Tibial nerve (tissue), 4 donors: ENCODE measurements at regions not wholly inside any gene's neighbourhood (a gene's known extent, or its start where the extent isn't known, plus 50 kb on each side); places are given as distances from the start of the nearest gene placed in this dataset.

Experiments
- DNase-seq, 2 donors: peaks; one replicate each; pipeline ENCODE4 v3.0.0-alpha.2; 2019; ENCODE audit warnings: low spot score in 2 of 2
- H3K27ac ChIP-seq, 4 donors: fragments of 200-600 bp; sonication (generic) in 3 of 4; one replicate each; pipeline ENCODE4 v1.5.1; 2017 to 2019; ENCODE audit warnings: mild to moderate bottlenecking in 1 of 4
- H3K27me3 ChIP-seq, 2 donors: fragments of 200-600 bp; sonication (generic) in 1 of 2; one replicate each; pipeline versions ENCODE4 v1.5.1 to v1.6.0; 2017 to 2019
- H3K36me3 ChIP-seq, 3 donors: fragments of 200-600 bp; sonication (generic); one replicate each; pipeline ENCODE4 v1.5.1; 2018 to 2019
- H3K4me1 ChIP-seq, 4 donors: fragments of 200-600 bp; sonication (generic) in 3 of 4; one replicate each; pipeline ENCODE4 v1.5.1; 2017 to 2019
- H3K4me3 ChIP-seq, 4 donors: fragments of 200-600 bp; sonication (generic) in 3 of 4; one replicate each; pipeline ENCODE4 v1.5.1; 2017 to 2019; ENCODE audit warnings: mild to moderate bottlenecking in 1 of 4, moderate library complexity in 1 of 4
- H3K9me3 ChIP-seq, 4 donors: fragments of 200-600 bp; sonication (generic) in 3 of 4; one replicate each; pipeline ENCODE4 v1.5.1; 2017 to 2019
- CTCF ChIP-seq, 5 experiments: fragments of 200-600 bp in 3 of 5; fragments of 450-650 bp in 2 of 5; sonication (generic) in 3 of 5; IDR thresholded peaks; one replicate each; pipeline ENCODE4 v1.5.1; 2016 to 2019; ENCODE audit warnings: antibody characterized with exemption in 5 of 5, mild to moderate bottlenecking in 3 of 5, moderate library complexity in 2 of 5
- EP300 ChIP-seq, 2 donors: sonication (generic); formaldehyde crosslinking; IDR thresholded peaks; one replicate each; pipeline ENCODE4 v1.6.1; 2017; ENCODE audit warnings: antibody characterized with exemption in 2 of 2, mild to moderate bottlenecking in 1 of 2
- POLR2A ChIP-seq, 2 donors: fragments of 450-650 bp; IDR thresholded peaks; one replicate each; pipeline ENCODE4 v1.6.1; 2017; ENCODE audit warnings: antibody characterized with exemption in 2 of 2, mild to moderate bottlenecking in 2 of 2, moderate library complexity in 2 of 2
- WGBS, 2 donors: methylation state at CpG; one replicate each; pipeline ENCODE4 v1.1.5; 2018; 5-methylcytosine and 5-hydroxymethylcytosine counted together

DNA sequence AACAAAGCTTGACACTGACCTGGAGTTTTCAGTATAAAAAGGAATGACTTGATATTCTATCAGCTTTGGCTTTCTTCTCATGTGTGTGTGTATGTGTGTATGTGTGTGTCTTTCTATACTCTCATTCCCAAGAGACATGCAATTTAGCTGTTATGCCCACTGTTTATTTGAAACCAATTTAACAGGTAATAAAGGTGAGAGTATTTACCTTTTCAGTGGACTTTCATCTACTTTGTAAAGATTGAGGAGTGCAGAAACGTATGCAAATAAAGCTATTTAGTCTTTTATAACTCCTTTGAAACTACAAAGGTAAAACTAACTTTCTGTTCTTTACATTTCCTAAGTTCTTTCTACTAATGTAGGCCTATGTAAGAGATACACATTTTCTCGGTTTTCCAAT lies 103.5 kb upstream of the HS3ST5 start:
- Histone ChIP-seq H3K36me3 (no peaks in the 10 kb centered on the region), H3K27ac (no peak overlapping the region), H3K27me3 (no peaks in the 10 kb centered on the region), H3K4me3 (no peak overlapping the region), H3K4me1 (no peaks in the 10 kb centered on the region), H3K9me3 (no peaks in the 10 kb centered on the region)
- no peak for DNase-seq
- no peak for TF ChIP-seq POLR2A (IDR thresholded peaks at IDR 0.05)
- no peak for TF ChIP-seq EP300 (IDR thresholded peaks at IDR 0.05)
- no peak for TF ChIP-seq CTCF (IDR thresholded peaks at IDR 0.05)
- WGBS, 2 donors: 83 to 84% methylated on average over 2 of the region's 2 CpGs

- Histone ChIP-seq H3K4me3 (no peak overlapping the region), H3K36me3 (no peaks in the 10 kb centered on the region), H3K4me1 (no peaks in the 10 kb centered on the region), H3K27ac (no peak overlapping the region), H3K9me3 (no peaks in the 10 kb centered on the region), H3K27me3 (no peaks in the 10 kb centered on the region)
- 94 to 96% methylated on average over 2 of the region's 2 CpGs for WGBS, 2 donors
- no peak for DNase-seq
- TF ChIP-seq CTCF (IDR thresholded peaks at IDR 0.05): no peak
Observed at GRCh38 chr6:114445846-114446245, 103.0 kb upstream of the HS3ST5 start.

DNA sequence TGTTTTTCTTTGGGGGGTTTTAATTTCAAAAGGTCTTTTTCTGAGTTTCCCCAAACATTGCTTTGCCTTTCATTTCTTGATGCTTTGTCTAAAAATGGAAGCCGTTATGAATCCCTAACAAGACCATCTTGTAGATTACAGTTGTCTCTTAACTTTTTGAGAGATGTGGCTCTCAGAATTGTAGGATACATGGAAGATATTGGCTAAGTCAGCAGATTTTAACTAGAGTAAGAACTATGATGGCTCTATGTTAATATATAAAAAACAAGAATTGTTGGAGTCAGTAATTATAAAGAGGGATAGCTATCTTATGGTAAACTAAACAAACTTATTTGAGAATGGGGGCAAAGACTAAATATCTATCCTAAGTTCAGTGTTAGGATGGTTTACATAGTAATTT lies 96.6 kb upstream of the HS3ST5 start:
- H3K36me3 ChIP-seq: no peaks in the 10 kb centered on the region
- no peaks in the 10 kb centered on the region for H3K27me3 ChIP-seq
- DNase-seq: no peak
- H3K9me3 ChIP-seq: no peaks in the 10 kb centered on the region
- WGBS, 2 donors: 78 to 79% methylated on average over 1 of the region's 1 CpG
- H3K4me3 ChIP-seq: no peak overlapping the region
- no peaks in the 10 kb centered on the region for H3K4me1 ChIP-seq
- no peak for TF ChIP-seq POLR2A (IDR thresholded peaks at IDR 0.05)
- TF ChIP-seq EP300 (IDR thresholded peaks at IDR 0.05): no peak
- no peak for TF ChIP-seq CTCF (IDR thresholded peaks at IDR 0.05)
- H3K27ac ChIP-seq: no peak overlapping the region

GRCh38 chr6:114437235-114437634 lies 94.4 kb upstream of the HS3ST5 start:
- whole genome bisulfite sequencing, 2 donors: 60 to 74% methylated on average over 1 of the region's 1 CpG
- H3K36me3 ChIP-seq: no peaks in the 10 kb centered on the region
- no peak for DNase-seq
- TF ChIP-seq CTCF (IDR thresholded peaks at IDR 0.05): no peak
- TF ChIP-seq POLR2A (IDR thresholded peaks at IDR 0.05): no peak
- no peak for TF ChIP-seq EP300 (IDR thresholded peaks at IDR 0.05)
- no peaks in the 10 kb centered on the region for H3K9me3 ChIP-seq
- no peak overlapping the region for H3K4me3 ChIP-seq
- no peaks in the 10 kb centered on the region for H3K27me3 ChIP-seq
- H3K4me1 ChIP-seq: no peaks in the 10 kb centered on the region
- no peak overlapping the region for H3K27ac ChIP-seq

DNA sequence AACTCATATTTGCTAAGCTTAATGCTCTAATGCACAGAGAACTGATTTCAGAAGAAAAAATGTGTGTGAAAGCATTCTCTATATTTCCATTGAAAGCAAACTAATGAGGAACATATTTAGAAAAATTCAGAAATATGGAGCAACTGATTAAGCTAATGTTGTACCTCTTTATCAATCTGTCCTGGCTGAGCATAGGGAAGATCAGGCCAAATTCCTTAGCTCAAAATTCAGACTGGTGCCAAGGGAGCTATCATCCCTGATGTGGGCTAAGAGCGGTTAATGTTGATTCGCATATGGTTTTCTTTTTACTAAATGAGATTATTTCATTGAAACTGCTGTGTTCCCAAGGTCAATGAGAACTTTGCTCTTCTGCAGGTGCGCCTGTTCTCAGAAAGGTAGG lies 93.9 kb upstream of the HS3ST5 start:
- Histone ChIP-seq H3K9me3 (no peaks in the 10 kb centered on the region), H3K4me3 (no peak overlapping the region), H3K27me3 (no peaks in the 10 kb centered on the region), H3K4me1 (no peaks in the 10 kb centered on the region), H3K27ac (no peak overlapping the region), H3K36me3 (no peaks in the 10 kb centered on the region)
- no peak for DNase-seq
- 73 to 75% methylated on average over 3 of the region's 3 CpGs for WGBS, 2 donors
- TF ChIP-seq CTCF (IDR thresholded peaks at IDR 0.05): no peak
- no peak for TF ChIP-seq EP300 (IDR thresholded peaks at IDR 0.05)
- TF ChIP-seq POLR2A (IDR thresholded peaks at IDR 0.05): no peak
